SU-DHL-6 (cell line): ENCODE measurements at regions not wholly inside any gene's neighbourhood (a gene's known extent, or its start where the extent isn't known, plus 50 kb on each side); places are given as distances from the start of the nearest gene placed in this dataset.

Experiments
- CTCF ChIP-seq: fragments of 200-600 bp; sonication (generic); IDR thresholded peaks from one replicate; pipeline ENCODE4 v1.5.1; 2017; ENCODE audit warnings: antibody characterized with exemption, mild to moderate bottlenecking, low read length, moderate library complexity; ENCODE audit not compliant: insufficient read depth, poor library complexity, severe bottlenecking
- EZH2phosphoT487 ChIP-seq: fragments of 200-600 bp; sonication (generic), shearing (Covaris generic); conservative IDR thresholded peaks from 2 replicates; pipeline ENCODE4 v1.6.1; 2018; ENCODE audit warnings: mild to moderate bottlenecking, antibody characterized with exemption, low read length, moderate library complexity, mixed read lengths

- TF ChIP-seq CTCF (no peak), EZH2phosphoT487 (no peak)
Observed at GRCh38 chr10:35803046-35803445, 160.9 kb upstream of the FZD8 start.
